ENCODE measurements at regions not wholly inside any gene's neighbourhood (a gene's known extent, or its start where the extent isn't known, plus 50 kb on each side); places are given as distances from the start of the nearest gene placed in this dataset.
A peak's percentile ranks its signal among the peaks of the same experiment; 100 is the strongest.
"Not testable (repeated sequence)": the region's sequence is repeated elsewhere in the genome, so short reads cannot be mapped to it uniquely, and the experiment has no call there.

GRCh38 chr5:18240971-18241370, 606.7 kb downstream of the TAF11L14 start:
- no peak for DNase-seq (ENCODE audit: low spot score)

- no peak for DNase-seq (ENCODE audit: low spot score)
These were observed 609.6 kb downstream of the TAF11L14 start for GRCh38 chr5:18243846-18244245.

DNA sequence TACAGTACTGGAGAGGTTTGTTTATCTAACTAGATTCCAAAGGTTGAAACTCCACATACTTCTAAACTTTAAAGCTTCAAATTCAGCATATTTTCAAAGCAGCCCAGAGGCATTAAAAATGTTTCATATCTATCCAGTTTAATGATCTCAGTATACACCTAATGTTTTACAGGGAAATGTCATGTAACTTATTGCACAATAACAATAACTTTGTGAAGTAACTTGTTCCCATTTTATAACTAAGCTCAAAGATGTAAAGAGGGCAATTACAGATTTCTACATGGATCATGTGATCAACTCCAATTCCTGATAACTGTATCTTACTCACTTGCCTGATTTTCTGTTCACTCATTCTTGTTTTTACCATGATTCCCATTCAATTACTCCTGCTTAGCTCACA, 610.0 kb downstream of the TAF11L14 start:
- DNase-seq (ENCODE audit: low spot score) = no peak

DNA sequence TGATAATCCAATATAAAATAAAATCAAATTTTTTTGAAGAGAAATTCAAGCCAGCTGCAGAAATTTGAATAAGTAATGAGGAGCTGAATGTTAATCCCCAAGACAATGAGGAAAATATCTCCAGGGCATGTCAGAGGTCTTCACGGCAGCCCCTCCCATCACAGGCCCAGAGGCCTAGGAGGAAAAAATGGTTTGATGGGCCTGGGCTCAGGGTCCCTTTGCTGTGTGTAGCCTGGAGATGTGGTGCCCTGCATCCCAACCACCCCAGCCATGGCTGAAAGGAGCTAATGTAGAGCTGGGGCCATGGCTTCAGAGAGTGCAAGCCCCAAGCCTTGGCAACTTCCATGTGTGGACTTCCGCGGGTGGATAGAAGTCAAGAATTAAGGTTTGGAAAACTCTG, 618.3 kb downstream of the TAF11L14 start:
- no peak for DNase-seq (ENCODE audit: low spot score)

- DNase-seq (ENCODE audit: low spot score) = no peak
These were observed 630.0 kb downstream of the TAF11L14 start for GRCh38 chr5:18264126-18264882.

DNA sequence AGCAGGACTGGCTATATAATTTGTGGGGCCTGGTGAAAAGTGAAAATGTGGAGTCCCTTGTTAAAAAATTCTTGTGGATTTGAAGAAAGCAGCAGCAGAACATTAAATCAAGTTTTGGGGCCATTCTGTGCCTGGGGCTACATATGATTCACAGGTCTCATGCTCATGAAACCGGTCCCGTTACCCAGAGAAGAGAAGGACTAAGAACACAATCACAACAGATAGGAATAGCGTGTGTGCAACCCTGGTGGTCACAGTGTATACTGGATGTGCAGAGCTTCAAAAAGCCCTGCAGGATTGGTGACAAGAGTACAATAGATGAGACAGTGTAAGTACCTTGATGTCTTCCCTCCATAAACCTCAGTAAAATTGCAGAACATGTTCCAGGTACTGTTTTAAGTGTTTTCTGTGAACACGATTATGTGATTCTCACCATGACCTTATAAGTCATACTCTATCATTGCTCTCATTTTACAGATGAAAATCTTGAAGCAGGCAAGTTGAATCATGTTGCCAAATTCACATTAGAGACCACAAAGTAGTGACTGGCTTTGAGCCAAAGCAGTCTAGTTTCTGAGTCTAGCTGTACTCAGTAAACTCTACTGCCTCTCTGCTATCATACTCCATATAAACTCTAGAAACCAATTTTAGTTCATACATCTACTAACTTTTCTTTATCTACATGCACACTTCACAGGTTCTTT, 636.5 kb downstream of the TAF11L14 start:
- no peak for DNase-seq (ENCODE audit: low spot score)

DNA sequence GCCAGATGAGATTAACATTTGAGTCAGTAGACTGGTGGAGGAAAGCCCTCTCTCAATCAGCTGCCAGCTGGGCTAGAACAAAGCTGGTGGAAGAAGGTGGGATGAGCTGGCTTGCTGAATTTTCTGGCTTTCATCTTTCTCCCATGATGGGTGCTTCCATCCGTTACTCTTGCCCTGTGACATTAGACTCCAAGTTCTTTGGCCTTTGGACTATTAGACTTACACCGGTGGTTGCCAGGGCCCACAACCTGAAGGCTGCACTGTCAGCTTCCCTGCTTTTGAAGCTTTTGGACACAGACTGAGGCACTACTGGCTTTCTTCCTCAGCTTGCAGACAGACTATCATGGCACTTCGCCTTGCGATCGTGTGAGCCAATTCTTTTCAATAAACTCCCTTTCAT, 642.7 kb downstream of the TAF11L14 start:
- DNase-seq (ENCODE audit: low spot score) = no peak

DNA sequence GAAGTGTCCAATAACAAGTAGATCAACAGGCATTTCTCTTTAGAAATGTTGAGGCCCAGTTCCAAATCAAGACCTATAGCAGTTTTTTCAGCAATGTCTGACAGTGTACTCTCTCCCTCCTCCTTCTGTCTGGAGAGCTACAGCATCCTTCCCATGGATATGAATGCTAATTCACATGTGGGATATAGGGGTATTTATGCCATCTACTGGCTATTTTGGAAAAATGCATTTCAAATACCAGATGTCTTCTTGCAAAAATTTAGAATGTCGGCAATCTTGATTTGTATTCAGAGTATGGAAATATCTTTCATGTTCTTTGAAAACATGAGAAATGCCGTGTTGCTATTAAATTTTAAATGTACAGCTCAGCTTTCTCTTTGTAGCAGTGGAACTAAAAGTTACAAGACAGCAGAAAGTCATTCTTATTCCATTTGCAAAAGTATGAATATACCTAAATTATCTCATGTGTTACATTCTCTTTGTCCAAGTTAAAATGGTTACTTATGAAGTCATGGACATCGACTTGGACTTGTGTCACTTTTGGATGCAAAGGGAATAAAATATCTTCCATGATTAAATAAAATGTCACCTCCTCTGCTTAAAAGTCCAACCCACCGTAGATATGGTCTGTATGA, 647.8 kb downstream of the TAF11L14 start:
- DNase-seq (ENCODE audit: low spot score) = peak; percentile 6

DNA sequence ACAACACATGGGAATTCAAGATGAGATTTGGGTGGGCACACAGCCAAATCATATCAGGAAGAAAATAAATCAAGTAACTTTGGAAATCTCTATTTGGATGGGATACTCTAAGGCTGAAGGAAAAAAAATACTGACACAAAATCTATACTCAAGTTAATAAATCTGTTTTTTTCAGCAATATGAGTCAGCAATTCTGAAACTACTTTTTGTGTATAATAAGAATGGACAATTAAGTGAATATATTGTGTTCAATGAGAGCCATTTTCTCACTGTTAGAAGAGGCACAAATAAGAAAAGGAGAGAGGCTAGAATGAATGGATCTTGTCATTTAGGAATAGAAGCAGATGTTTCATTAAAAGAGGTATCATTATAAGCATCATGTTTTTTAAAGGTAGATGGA, 651.0 kb downstream of the TAF11L14 start:
- DNase-seq (ENCODE audit: low spot score) = no peak

DNA sequence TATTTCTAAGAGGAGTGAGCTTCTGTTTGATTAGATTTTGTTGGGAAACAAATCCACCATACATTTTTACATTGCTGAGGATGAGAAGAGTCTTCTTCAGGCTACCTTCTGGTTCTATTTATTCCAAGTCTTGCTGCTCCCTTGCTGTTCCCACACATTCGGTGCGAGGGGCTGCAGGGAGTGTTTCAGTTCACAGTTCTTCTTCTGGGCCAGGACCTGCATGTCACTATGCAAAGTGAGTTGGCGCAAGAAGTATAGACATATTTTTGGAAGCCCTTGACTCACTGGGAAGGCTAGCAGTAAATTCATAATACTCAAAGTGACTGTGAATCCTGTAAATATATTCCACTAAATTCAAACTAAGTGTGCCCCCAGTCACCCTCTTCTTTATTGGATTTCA, 657.9 kb downstream of the TAF11L14 start:
- no peak for DNase-seq (ENCODE audit: low spot score)

DNA sequence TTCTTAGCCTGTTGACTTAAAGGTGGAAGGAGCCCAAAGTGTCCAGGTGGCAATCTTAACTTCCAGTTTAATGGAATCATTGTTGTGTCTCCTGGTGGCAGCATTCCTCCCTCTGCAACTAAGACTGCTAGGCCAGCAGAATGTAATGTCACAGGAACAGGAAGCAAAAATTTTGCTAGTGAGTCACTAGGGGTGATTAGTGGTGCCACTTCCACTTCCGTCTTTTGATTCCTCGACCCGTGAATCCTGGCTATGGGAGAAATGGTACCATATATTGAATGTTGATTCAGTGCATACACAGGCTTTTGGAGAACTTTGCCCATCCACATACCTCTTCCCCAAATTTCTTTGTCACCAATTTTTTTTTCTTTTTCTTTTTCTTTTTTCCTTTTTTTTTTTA, 661.4 kb downstream of the TAF11L14 start:
- not testable (repeated sequence) for DNase-seq (ENCODE audit: low spot score)

DNA sequence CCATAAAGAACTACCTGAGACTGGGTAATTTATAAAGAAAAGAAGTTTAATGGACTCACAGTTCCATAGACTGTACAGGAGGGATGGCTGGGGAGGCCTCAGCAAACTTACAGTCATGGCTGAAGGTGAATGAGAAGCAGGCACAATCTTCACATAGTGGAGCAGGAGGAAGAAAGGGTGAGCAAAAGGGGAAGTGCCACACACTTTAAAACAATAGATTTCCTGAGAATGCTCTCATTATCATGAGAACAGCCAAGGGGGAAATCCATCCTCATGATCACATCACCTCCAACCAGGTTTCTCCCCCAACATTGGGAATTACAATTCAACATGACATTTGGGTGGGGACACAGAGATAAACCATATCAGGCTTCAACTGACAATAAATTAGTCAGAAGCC, 664.9 kb downstream of the TAF11L14 start:
- DNase-seq (ENCODE audit: low spot score) = no peak

- peak; percentile 31 for DNase-seq (ENCODE audit: low spot score)
These were observed 671.1 kb downstream of the TAF11L14 start for GRCh38 chr5:18305288-18305924.

- no peak for DNase-seq (ENCODE audit: low spot score)
These were observed 677.0 kb downstream of the TAF11L14 start for GRCh38 chr5:18311266-18311665.

- DNase-seq (ENCODE audit: low spot score) = no peak
These were observed 677.8 kb downstream of the TAF11L14 start for GRCh38 chr5:18312016-18312415.

GRCh38 chr5:18314192-18314778, 680.0 kb downstream of the TAF11L14 start:
- DNase-seq (ENCODE audit: low spot score) = no peak

- no peak for DNase-seq (ENCODE audit: low spot score)
These were observed 687.1 kb downstream of the TAF11L14 start for GRCh38 chr5:18321262-18321942.

- no peak for DNase-seq (ENCODE audit: low spot score)
These were observed 689.6 kb downstream of the TAF11L14 start for GRCh38 chr5:18323891-18324290.

- no peak for DNase-seq (ENCODE audit: low spot score)
These were observed 691.2 kb downstream of the TAF11L14 start for GRCh38 chr5:18325431-18325830.

DNA sequence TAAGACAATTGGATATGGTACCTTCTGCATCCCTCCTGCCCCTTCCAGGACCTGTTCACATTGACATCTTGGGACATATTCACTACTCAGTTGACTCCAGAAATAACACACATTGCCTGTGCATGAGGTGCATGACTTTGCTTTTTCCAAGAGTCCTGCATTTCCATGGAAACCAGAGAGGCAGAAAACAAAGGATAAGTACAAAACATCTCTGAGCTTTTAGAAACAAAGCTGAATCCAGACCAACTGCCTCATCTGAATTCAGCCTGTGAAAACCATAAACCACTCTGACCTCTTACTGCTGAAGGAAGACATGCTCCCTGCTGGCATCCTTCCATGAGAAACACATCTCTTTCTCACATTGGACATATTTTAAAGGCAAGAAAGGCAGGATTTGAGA, 695.1 kb downstream of the TAF11L14 start:
- no peak for DNase-seq (ENCODE audit: low spot score)

DNA sequence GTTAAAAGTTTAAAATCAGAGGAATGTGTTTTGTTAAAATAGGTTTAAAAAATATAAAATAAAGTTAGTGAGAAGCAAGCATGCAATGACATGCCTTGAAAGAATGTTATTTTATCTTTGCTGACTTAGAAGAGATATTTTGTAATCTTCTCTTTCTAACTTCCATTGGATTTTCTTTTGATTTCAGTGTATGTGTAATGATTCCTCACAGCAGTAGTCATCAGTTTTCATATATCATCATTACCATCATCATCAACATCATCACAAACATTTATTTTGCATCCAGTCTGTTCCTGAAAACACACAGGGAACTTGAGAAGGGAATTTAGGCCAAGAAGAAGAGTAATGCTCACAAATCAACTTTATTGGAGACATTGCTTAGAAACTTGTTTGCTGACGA, 699.6 kb downstream of the TAF11L14 start:
- DNase-seq (ENCODE audit: low spot score) = no peak

- DNase-seq (ENCODE audit: low spot score) = no peak
These were observed 700.7 kb downstream of the TAF11L14 start for GRCh38 chr5:18334949-18335348.

All from HuH-7.5 (cell line).